Rectal smooth muscle tissue (tissue), 1 donor: ENCODE measurements at regions not wholly inside any gene's neighbourhood (a gene's known extent, or its start where the extent isn't known, plus 50 kb on each side); places are given as distances from the start of the nearest gene placed in this dataset.

Source experiments
- H3K27ac ChIP-seq: one replicate; pipeline ENCODE4 v1.7.0; 2013; ENCODE audit warnings: low read depth, low read length, inconsistent platforms
- H3K27me3 ChIP-seq: one replicate; pipeline ENCODE4 v1.7.0; 2013; ENCODE audit warnings: low read length; ENCODE audit not compliant: control insufficient read depth, insufficient read depth
- H3K36me3 ChIP-seq: one replicate; pipeline ENCODE4 v1.7.0; 2013; ENCODE audit warnings: low read length; ENCODE audit not compliant: control insufficient read depth, insufficient read depth
- H3K4me1 ChIP-seq: one replicate; pipeline ENCODE4 v1.7.0; 2013; ENCODE audit warnings: low read length; ENCODE audit not compliant: control insufficient read depth, insufficient read depth
- H3K4me3 ChIP-seq: one replicate; pipeline ENCODE4 v1.7.0; 2013; ENCODE audit warnings: low read length
- H3K9ac ChIP-seq: one replicate; pipeline ENCODE4 v1.7.0; 2013; ENCODE audit warnings: low read length

DNA sequence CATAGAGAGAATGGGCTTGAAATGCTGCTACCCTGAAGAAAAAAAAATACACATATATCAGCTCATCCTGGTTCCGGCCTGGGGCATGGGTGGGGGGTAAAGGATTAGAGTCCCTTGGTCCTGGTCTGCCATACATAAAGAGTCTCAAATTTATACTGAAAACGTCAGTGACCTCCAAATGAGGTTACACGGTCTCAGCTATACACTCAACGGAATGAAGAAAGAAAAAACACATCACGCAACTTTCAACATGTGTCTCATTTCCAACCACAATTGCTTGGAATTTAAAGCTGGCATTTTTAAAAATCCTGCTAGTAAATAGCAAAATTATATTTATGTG is 612.8 kb downstream of the MCTP2 start:
- Histone ChIP-seq H3K4me1 (no peaks in the 10 kb centered on the region), H3K36me3 (no peaks in the 10 kb centered on the region), H3K27me3 (no peaks in the 10 kb centered on the region), H3K27ac (no peak overlapping the region), H3K4me3 (no peak overlapping the region), H3K9ac (no peak overlapping the region)

- Histone ChIP-seq H3K4me3 (peak overlapping the region; percentile 46), H3K36me3 (no peaks in the 10 kb centered on the region), H3K9ac (no peak overlapping the region), H3K4me1 (no peaks in the 10 kb centered on the region), H3K27ac (peak overlapping the region; percentile 51), H3K27me3 (no peaks in the 10 kb centered on the region)
Measured at GRCh38 chr15:94844538-94845389, 613.4 kb downstream of the MCTP2 start.

DNA sequence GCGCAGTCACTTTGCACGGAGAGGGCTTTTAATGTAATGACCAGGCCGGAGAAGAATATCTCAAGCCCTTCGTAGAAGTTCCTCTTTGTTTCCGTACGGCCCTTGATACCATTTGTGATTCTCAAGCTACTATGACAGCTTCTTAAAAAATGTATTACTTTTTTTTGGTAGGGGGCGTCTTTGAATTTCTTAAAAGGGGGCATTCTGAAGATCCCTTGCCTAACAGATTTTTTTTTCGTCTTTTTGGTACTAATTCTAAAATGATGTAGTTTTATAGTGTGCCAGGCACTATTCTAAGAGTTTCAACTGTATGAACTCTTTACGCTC is 614.0 kb downstream of the MCTP2 start:
- H3K27ac ChIP-seq = peak overlapping the region; percentile 0
- no peak overlapping the region for H3K9ac ChIP-seq
- no peaks in the 10 kb centered on the region for H3K4me1 ChIP-seq
- no peaks in the 10 kb centered on the region for H3K36me3 ChIP-seq
- H3K27me3 ChIP-seq = no peaks in the 10 kb centered on the region
- H3K4me3 ChIP-seq = peak overlapping the region; percentile 46

DNA sequence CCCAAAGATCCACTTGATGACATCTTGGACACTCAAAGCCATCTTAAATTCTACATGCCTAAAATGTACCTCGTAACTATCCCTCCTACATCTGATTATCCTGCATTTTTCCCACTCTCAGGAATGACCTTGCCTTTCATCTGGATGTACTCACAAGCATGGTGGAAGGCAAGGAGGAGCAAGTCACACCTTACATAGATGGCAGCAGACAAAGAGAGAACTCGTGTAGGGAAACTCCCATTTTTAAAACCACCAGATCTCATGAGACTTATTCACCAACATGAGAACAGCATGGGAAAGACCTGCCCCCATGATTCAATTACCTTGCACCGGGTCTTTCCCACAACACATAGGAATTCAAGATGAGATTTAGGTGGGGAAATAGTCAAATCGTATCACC is 616.0 kb downstream of the MCTP2 start:
- Histone ChIP-seq H3K9ac (no peak overlapping the region), H3K36me3 (no peaks in the 10 kb centered on the region), H3K4me3 (no peak overlapping the region), H3K4me1 (no peaks in the 10 kb centered on the region), H3K27ac (no peak overlapping the region), H3K27me3 (no peaks in the 10 kb centered on the region)

GRCh38 chr15:94848054-94848453 is 616.7 kb downstream of the MCTP2 start:
- Histone ChIP-seq H3K36me3 (no peaks in the 10 kb centered on the region), H3K27ac (no peak overlapping the region), H3K9ac (no peak overlapping the region), H3K27me3 (no peaks in the 10 kb centered on the region), H3K4me3 (no peak overlapping the region), H3K4me1 (no peaks in the 10 kb centered on the region)

DNA sequence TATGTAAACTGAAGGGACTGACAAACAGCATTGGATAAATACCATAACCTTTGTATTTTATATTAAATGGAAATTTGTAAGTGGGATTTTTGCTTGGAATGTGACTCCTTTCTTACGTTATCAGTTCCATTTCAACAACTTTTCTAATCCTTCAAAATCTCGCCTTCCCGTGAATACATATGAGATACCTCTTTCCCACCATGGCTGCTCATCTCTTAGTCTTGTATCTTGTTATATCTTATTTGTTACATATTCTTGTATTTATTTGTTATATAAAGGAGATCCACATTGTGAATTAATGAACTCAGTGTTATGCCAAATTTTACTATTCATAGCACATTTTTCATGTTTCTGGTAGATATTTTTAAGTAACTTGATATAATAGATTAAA is 623.7 kb downstream of the MCTP2 start:
- no peak overlapping the region for H3K27ac ChIP-seq
- H3K9ac ChIP-seq = no peak overlapping the region
- no peaks in the 10 kb centered on the region for H3K36me3 ChIP-seq
- no peak overlapping the region for H3K4me3 ChIP-seq
- no peaks in the 10 kb centered on the region for H3K4me1 ChIP-seq
- H3K27me3 ChIP-seq = no peaks in the 10 kb centered on the region

- no peaks in the 10 kb centered on the region for H3K36me3 ChIP-seq
- no peaks in the 10 kb centered on the region for H3K27me3 ChIP-seq
- no peak overlapping the region for H3K9ac ChIP-seq
- no peak overlapping the region for H3K4me3 ChIP-seq
- no peak overlapping the region for H3K27ac ChIP-seq
- no peaks in the 10 kb centered on the region for H3K4me1 ChIP-seq
Measured at GRCh38 chr15:94855409-94856266, 624.3 kb downstream of the MCTP2 start.

DNA sequence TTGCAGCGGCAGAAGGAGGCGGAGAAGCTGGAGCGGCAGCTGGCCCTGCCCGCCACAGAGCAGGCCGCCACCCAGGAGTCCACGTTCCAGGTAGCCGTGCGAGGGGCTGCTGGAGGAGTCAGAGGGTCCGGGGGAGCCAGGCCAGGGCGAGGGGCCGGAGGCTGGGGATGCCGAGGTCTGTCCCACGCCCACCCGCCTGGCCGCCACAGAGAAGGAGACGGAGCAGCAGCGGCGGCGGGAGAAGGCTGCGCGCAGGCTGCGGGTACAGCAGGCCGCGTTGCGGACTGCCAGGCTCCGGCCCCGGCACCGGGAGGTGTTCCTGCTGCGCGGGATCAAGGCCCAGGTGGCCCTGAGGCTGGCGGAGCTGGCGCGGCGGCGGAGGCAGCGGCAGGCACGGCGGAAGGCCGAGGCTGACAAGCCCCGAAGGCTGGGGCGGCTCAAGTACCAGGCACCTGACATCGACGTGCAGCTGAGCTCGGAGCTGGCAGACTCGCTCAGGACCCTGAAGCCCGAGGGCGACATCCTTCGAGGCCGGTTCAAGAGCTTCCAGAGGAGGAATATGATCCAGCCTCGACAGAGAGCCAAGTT is 625.0 kb downstream of the MCTP2 start:
- Histone ChIP-seq H3K27ac (no peak overlapping the region), H3K27me3 (no peaks in the 10 kb centered on the region), H3K4me1 (no peaks in the 10 kb centered on the region), H3K36me3 (no peaks in the 10 kb centered on the region), H3K9ac (no peak overlapping the region), H3K4me3 (no peak overlapping the region)

DNA sequence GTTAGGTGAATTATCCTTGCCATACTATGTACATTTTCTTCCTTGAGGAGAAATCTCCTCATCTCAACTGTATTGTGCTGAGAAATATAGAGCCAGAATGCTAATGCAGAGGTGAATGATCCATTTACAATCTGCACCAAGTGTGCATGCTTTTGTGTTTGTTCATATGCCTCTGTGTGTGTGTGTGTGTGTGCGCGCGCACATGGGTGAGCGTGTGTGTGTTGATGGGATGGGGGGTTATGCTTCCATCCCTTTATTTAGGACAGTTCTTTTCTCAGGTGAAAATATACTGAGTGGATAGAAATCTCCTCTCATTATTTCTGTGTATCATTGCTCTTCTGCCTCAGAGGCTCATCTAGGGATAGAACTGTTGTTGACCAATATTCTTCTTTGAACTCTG is 626.1 kb downstream of the MCTP2 start:
- no peaks in the 10 kb centered on the region for H3K4me1 ChIP-seq

GRCh38 chr15:94858011-94858410 is 626.6 kb downstream of the MCTP2 start:
- no peaks in the 10 kb centered on the region for H3K36me3 ChIP-seq
- no peak overlapping the region for H3K9ac ChIP-seq
- H3K27ac ChIP-seq = no peak overlapping the region
- no peak overlapping the region for H3K4me3 ChIP-seq
- no peaks in the 10 kb centered on the region for H3K27me3 ChIP-seq
- H3K4me1 ChIP-seq = no peaks in the 10 kb centered on the region

More for the DNA sequence above, 626.1 kb downstream of the MCTP2 start:
- Histone ChIP-seq H3K4me3 (no peak overlapping the region), H3K27ac (no peak overlapping the region), H3K9ac (no peak overlapping the region), H3K27me3 (no peaks in the 10 kb centered on the region), H3K36me3 (no peaks in the 10 kb centered on the region)

GRCh38 chr15:94858449-94858848 is 627.1 kb downstream of the MCTP2 start:
- H3K36me3 ChIP-seq = no peaks in the 10 kb centered on the region
- H3K4me3 ChIP-seq = no peak overlapping the region
- no peaks in the 10 kb centered on the region for H3K27me3 ChIP-seq
- H3K27ac ChIP-seq = no peak overlapping the region
- H3K9ac ChIP-seq = no peak overlapping the region
- no peaks in the 10 kb centered on the region for H3K4me1 ChIP-seq

- H3K9ac ChIP-seq = no peak overlapping the region
- no peaks in the 10 kb centered on the region for H3K4me1 ChIP-seq
- H3K27ac ChIP-seq = no peak overlapping the region
- H3K4me3 ChIP-seq = no peak overlapping the region
- H3K27me3 ChIP-seq = no peaks in the 10 kb centered on the region
- H3K36me3 ChIP-seq = no peaks in the 10 kb centered on the region
Measured at GRCh38 chr15:94858920-94859319, 627.6 kb downstream of the MCTP2 start.
